ENCODE measurements at regions not wholly inside any gene's neighbourhood (a gene's known extent, or its start where the extent isn't known, plus 50 kb on each side); places are given as distances from the start of the nearest gene placed in this dataset.

DNA sequence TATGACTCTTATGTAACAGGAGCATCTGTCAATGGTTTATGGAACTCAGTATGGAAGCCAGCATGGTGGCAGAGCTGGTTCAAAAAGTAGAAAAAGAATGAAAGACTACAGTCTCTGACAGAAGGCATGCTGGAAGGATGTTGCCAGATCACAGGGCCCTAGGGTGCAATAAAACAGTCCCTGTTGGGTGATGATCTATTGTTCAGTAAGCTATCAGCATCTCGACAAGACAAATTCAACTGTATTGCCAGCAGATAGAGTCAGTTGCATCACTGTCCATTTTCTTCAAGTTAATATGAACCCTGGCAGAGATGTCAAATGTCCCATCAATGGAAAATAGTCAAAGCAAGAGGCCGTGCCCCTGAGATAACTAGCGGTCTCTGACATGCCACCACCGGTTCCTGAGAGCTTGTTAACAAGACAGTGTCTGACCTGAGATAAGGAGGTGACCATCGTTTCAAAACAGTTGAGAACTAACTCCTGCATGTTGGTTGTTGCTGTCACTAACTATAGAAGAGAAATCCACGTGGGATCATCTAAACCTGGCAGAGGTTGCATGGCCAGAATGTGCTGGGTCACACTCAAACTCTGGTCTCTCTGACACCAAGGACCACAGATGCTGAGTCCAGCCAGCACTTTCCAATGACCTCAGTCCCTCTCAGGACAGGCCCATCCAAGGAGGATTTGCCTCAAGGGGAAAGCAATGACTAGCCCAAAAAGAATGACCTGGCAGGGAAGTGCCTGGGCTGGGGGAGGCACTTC lies 125.9 kb downstream of the RIPK4 start:
- no peak overlapping the region for H3K4me3 Mint-ChIP-seq (ENCODE audit: low read depth)
- no peak for DNase-seq (ENCODE audit: low spot score)
- intact Hi-C loops (cut with micrococcal nuclease), result no loop called here
- no peaks in the 10 kb centered on the region for H3K4me1 Mint-ChIP-seq (ENCODE audit: low read depth)
- H3K27ac Mint-ChIP-seq, result no peak overlapping the region
- peaks cover 34% of the 10 kb centered on the region for H3K27me3 Mint-ChIP-seq (ENCODE audit: low read depth)
- no peaks in the 10 kb centered on the region for H3K36me3 Mint-ChIP-seq (ENCODE audit: low read depth)
- H3K9me3 Mint-ChIP-seq, result no peaks in the 10 kb centered on the region

- H3K4me1 Mint-ChIP-seq (ENCODE audit: low read depth), result no peaks in the 10 kb centered on the region
- no peak overlapping the region for H3K4me3 Mint-ChIP-seq (ENCODE audit: low read depth)
- intact Hi-C loops (cut with micrococcal nuclease), result no loop called here
- H3K27me3 Mint-ChIP-seq (ENCODE audit: low read depth), result peaks cover 34% of the 10 kb centered on the region
- DNase-seq (ENCODE audit: low spot score), result no peak
- H3K9me3 Mint-ChIP-seq, result no peaks in the 10 kb centered on the region
- no peaks in the 10 kb centered on the region for H3K36me3 Mint-ChIP-seq (ENCODE audit: low read depth)
- H3K27ac Mint-ChIP-seq, result no peak overlapping the region
These were observed 127.1 kb downstream of the RIPK4 start for GRCh38 chr21:41639766-41640165.

DNA sequence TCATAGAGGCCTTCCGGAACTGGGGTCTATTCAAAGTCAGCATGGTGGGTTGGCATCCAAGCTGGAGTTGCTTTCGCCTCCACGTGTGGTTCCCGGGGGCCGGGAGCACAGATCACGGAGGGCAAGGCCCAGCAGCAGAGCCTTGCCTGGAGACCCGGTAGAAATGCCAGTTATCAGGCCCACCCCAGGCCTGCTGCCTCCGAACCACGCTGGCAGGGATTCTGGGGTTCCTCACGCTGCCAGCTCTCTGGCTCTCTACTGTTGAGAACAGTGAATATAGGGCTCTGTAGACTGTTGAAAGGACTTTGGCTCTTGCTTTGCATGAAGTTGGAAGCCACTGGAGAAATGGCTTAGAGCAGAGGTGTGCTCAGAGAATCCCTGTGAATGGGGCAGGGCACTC lies 127.5 kb downstream of the RIPK4 start:
- Mint-ChIP-seq H3K4me1 (ENCODE audit: low read depth) (no peaks in the 10 kb centered on the region), H3K36me3 (ENCODE audit: low read depth) (no peaks in the 10 kb centered on the region), H3K4me3 (ENCODE audit: low read depth) (no peak overlapping the region), H3K27me3 (ENCODE audit: low read depth) (peaks cover 34% of the 10 kb centered on the region), H3K9me3 (no peaks in the 10 kb centered on the region), H3K27ac (no peak overlapping the region)
- intact Hi-C loops (cut with micrococcal nuclease), result no loop called here
- no peak for DNase-seq (ENCODE audit: low spot score)

DNA sequence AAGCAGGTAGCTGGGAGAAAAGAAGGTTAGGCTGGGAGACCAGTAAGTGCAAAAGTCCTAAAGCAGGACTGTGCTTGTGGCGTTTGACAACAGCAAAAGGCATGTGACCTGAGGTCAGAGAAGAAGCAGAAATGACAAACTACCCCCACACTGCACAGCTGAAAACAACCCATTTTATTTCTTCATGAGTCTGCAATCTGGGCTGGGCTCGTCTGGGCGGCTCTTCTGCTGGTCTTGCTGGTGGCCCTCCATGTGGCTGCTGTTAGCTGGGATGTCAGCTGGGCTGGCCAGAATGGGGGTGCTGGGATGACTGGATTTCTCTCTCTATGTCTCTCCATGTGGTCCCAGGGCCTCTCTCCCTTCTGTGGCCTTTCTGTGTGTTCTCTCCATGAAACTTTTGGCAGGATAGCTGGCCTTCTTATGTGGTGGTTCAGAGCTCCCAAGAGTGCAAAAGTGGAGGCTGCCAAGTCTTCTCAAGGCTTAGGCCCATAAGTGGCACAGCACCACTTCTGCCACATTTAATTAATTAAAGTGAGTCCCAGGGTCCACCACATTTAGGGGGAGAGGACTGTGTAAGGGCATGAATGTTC lies 128.6 kb downstream of the RIPK4 start:
- Mint-ChIP-seq H3K4me3 (ENCODE audit: low read depth) (no peak overlapping the region), H3K27ac (no peak overlapping the region), H3K27me3 (ENCODE audit: low read depth) (peaks cover 28% of the 10 kb centered on the region), H3K36me3 (ENCODE audit: low read depth) (no peaks in the 10 kb centered on the region), H3K4me1 (ENCODE audit: low read depth) (no peaks in the 10 kb centered on the region), H3K9me3 (no peaks in the 10 kb centered on the region)
- intact Hi-C loops (cut with micrococcal nuclease), result no loop called here
- no peak for DNase-seq (ENCODE audit: low spot score)

DNA sequence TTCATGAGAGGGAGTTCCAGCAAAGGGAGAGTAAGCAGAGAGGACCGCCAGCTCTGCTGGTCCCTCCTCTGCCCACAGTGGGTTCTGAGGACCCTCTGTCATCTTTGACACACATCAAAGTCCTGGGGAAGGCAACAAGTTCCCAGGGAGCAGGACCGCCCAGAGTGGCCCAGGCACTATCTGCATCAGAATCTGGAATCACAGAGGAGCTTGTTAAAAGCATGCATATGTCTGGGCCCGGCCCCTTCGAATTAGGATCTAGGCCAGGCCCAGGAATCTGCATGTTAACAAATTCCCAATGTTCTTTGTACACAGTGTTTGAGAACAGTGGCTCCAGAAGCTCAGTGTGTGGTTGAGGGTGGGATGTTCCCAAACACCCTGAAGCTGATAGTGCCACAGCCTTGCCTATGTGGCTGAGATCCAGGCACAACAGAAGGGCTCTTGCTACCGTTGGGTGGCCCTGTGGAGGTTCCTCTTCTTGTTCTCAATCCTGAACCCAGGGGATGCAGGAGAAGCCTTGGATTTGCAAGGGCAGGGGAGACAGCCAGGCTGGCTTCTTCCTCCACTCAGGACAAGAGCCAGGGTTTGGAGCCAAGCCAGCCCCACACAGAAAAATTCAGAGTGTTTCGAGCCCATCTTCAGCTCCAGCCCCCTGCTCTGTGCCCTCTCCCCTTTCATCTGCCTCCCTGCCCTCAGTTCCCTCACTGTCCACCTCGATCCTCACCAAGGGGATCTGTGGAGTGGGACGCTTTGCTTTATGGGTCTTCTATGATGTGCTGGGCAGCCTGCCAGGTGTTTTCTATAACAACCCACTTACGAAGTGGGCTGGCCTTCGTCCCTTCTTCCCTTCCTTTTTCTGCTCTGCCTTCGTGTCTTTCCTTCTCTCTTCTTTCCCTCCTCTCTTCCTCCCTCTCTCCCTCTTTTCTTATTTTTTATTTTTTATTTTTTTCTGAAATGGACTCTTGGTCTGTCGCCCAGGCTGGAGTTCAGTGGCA lies 129.0 kb upstream of the TMPRSS2 start:
- intact Hi-C loops (cut with micrococcal nuclease), result no loop called here
- Mint-ChIP-seq H3K27me3 (ENCODE audit: low read depth) (peaks cover 17% of the 10 kb centered on the region), H3K4me1 (ENCODE audit: low read depth) (no peaks in the 10 kb centered on the region), H3K9me3 (no peaks in the 10 kb centered on the region), H3K4me3 (ENCODE audit: low read depth) (no peak overlapping the region), H3K27ac (no peak overlapping the region), H3K36me3 (ENCODE audit: low read depth) (no peaks in the 10 kb centered on the region)
- DNase-seq (ENCODE audit: low spot score), result no peak

DNA sequence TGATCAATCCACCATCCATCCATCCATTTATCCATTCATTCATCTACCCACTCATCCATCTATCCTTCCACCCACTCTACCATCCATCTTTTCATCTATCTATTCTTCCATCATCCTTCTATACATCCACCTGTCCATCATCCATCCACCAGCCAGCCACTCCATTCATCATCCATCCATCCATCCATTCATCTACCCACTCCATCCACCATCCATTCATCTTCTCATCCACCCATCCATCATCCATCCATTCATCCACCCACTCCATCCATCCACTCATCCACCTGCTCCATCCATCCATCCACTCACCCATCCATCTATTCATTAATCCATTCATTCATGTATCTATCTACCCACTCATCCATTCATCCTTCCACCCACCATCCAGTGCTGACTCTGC lies 127.9 kb upstream of the TMPRSS2 start:
- H3K4me3 Mint-ChIP-seq (ENCODE audit: low read depth), result no peak overlapping the region
- no peak overlapping the region for H3K27ac Mint-ChIP-seq
- no peaks in the 10 kb centered on the region for H3K4me1 Mint-ChIP-seq (ENCODE audit: low read depth)
- DNase-seq (ENCODE audit: low spot score), result no peak
- no peaks in the 10 kb centered on the region for H3K36me3 Mint-ChIP-seq (ENCODE audit: low read depth)
- H3K27me3 Mint-ChIP-seq (ENCODE audit: low read depth), result peaks cover 9% of the 10 kb centered on the region
- no peaks in the 10 kb centered on the region for H3K9me3 Mint-ChIP-seq
- intact Hi-C loops (cut with micrococcal nuclease), result no loop called here

- H3K4me3 Mint-ChIP-seq (ENCODE audit: low read depth), result no peak overlapping the region
- no peaks in the 10 kb centered on the region for H3K36me3 Mint-ChIP-seq (ENCODE audit: low read depth)
- intact Hi-C loops (cut with micrococcal nuclease), result no loop called here
- H3K27me3 Mint-ChIP-seq (ENCODE audit: low read depth), result peaks cover 6% of the 10 kb centered on the region
- no peaks in the 10 kb centered on the region for H3K9me3 Mint-ChIP-seq
- H3K4me1 Mint-ChIP-seq (ENCODE audit: low read depth), result no peaks in the 10 kb centered on the region
- no peak overlapping the region for H3K27ac Mint-ChIP-seq
- no peak for DNase-seq (ENCODE audit: low spot score)
These were observed 126.9 kb upstream of the TMPRSS2 start for GRCh38 chr21:41634858-41635257.

GRCh38 chr21:41634211-41634694 lies 126.3 kb upstream of the TMPRSS2 start:
- Mint-ChIP-seq H3K36me3 (ENCODE audit: low read depth) (no peaks in the 10 kb centered on the region), H3K27ac (no peak overlapping the region), H3K27me3 (ENCODE audit: low read depth) (peaks cover 2% of the 10 kb centered on the region)

GRCh38 chr21:41633627-41634026 lies 125.7 kb upstream of the TMPRSS2 start:
- H3K4me1 Mint-ChIP-seq (ENCODE audit: low read depth), result no peaks in the 10 kb centered on the region
- H3K27ac Mint-ChIP-seq, result no peak overlapping the region
- peaks cover 2% of the 10 kb centered on the region for H3K27me3 Mint-ChIP-seq (ENCODE audit: low read depth)
- no peak overlapping the region for H3K4me3 Mint-ChIP-seq (ENCODE audit: low read depth)
- no peaks in the 10 kb centered on the region for H3K9me3 Mint-ChIP-seq
- intact Hi-C loops (cut with micrococcal nuclease), result no loop called here
- H3K36me3 Mint-ChIP-seq (ENCODE audit: low read depth), result no peaks in the 10 kb centered on the region
- DNase-seq (ENCODE audit: low spot score), result no peak

More at GRCh38 chr21:41634211-41634694, 126.3 kb upstream of the TMPRSS2 start:
- no peak for DNase-seq (ENCODE audit: low spot score)
- Mint-ChIP-seq H3K9me3 (no peaks in the 10 kb centered on the region), H3K4me3 (ENCODE audit: low read depth) (no peak overlapping the region), H3K4me1 (ENCODE audit: low read depth) (no peaks in the 10 kb centered on the region)
- intact Hi-C loops (cut with micrococcal nuclease), result no loop called here

DNA sequence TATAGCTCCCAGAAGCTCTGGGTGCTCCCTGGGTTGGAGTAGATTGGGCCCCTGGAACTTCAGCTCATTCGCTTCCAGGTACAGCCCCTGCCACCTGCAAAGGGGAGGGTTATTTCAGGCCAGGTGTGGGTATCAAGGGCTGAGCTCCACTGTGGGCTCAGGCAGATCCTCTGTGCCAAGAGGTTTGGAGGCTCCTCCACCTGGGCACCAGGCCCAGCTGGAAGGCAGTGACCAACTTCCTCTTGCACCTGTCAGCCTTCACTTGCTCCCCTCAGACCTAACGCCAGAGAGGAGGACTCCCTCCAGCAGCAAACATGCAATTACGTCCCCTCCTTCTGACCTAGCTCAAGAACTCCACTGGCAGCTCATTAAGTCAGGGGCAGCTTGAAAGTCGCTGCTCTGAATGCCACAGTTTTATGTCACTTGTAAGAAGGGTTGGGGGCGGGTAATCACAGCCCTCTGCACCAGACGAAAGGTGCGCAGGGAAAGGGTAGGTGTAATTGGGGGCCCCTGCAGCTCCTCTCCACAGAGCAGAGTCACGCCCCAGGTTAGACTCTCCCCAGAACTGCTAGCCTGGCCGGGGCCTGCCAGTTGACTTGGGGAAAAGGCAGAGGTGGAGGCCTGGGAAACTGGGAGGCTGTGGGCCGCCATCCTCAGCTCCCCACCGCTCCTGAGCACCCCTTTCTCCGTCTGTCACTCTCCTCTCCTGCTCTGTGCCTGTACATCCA lies 125.0 kb upstream of the TMPRSS2 start:
- no peaks in the 10 kb centered on the region for H3K36me3 Mint-ChIP-seq (ENCODE audit: low read depth)
- H3K4me1 Mint-ChIP-seq (ENCODE audit: low read depth), result no peaks in the 10 kb centered on the region
- intact Hi-C loops (cut with micrococcal nuclease), result no loop called here
- DNase-seq (ENCODE audit: low spot score), result no peak
- H3K27ac Mint-ChIP-seq, result no peak overlapping the region
- H3K4me3 Mint-ChIP-seq (ENCODE audit: low read depth), result no peak overlapping the region
- no peaks in the 10 kb centered on the region for H3K9me3 Mint-ChIP-seq
- peaks cover 2% of the 10 kb centered on the region for H3K27me3 Mint-ChIP-seq (ENCODE audit: low read depth)

DNA sequence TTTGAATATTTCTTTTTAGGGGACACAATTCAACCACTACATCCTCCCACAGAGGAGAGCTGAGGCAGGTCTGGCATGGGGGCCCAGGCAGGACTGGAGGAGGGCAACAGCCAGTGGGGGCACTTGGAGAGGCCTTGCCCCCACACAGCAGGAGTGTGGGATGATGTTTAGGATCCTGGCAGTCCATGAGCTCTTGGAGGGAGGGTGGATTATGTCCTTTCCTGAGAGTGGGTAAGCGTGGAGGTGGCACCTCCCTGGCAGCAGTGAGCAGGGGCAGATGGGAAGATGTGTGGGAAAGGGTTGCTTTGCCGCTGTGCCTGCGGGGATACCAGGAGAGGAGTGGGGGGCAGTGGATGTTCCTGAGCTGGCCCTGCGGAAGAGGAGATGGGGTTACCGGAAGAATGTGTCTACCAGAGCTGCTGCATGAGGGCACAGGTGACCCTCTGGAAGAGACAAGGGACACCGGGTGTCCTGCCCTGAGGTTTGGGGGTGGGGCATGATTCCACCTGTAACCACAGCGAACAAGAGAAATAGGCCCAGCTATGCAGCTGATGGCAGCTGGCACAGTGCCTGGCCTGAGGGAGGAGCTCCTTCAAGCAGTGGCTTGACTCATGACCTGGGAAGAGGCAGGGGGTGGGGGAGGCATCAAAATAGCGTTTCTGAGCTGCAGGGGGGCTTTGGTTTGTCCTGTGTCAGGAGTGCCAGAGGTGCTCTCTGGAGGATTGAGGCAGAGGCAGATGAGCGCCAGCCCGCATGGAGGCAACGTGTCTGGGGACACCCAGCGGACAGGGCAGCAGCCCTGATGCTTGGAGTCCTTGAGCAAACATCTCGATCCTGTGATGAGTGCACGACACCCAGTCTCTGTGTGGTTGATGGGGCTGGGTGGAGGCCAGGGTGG lies 123.9 kb upstream of the TMPRSS2 start:
- Mint-ChIP-seq H3K9me3 (no peaks in the 10 kb centered on the region), H3K27me3 (ENCODE audit: low read depth) (peaks cover 2% of the 10 kb centered on the region), H3K36me3 (ENCODE audit: low read depth) (no peaks in the 10 kb centered on the region), H3K4me1 (ENCODE audit: low read depth) (no peaks in the 10 kb centered on the region), H3K4me3 (ENCODE audit: low read depth) (no peak overlapping the region), H3K27ac (no peak overlapping the region)
- DNase-seq (ENCODE audit: low spot score), result no peak
- intact Hi-C loops (cut with micrococcal nuclease), result no loop called here
